ENCODE measurements at regions not wholly inside any gene's neighbourhood (a gene's known extent, or its start where the extent isn't known, plus 50 kb on each side); places are given as distances from the start of the nearest gene placed in this dataset.

DNA sequence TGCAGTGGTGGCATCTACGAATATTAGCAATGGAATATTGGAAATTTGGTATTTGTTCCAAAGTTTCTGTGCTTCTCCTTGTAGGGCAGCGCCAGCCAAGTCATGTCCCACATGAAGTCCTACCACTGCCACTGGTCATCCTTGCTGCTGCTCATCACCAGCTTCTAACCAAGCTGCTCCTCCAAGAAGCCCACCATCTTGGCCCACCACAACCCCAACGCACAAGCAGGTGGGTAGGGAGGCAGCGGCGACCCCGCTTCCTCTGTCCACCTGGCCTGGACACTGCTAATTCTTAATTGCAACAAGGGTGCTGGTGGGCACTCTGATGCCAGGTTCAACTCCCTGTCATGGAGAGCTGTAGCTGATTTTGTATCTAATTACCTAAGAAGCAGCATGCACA lies 291.2 kb upstream of the LYPLAL1 start:
- H3K9me3 ChIP-seq (ENCODE audit: control insufficient read depth, insufficient read depth, low read depth, low read length) = no peaks in the 10 kb centered on the region
- no peak overlapping the region for H3K9ac ChIP-seq (ENCODE audit: insufficient read depth, low read length)
- no peak for DNase-seq (ENCODE audit: low read depth in 2 of 2)
- no peaks in the 10 kb centered on the region for H3K4me1 ChIP-seq (ENCODE audit: control insufficient read depth, extremely low read depth, insufficient read depth, low read length)
- no peak overlapping the region for H3K27ac ChIP-seq (ENCODE audit: insufficient read depth, low read length)
- no peaks in the 10 kb centered on the region for H3K79me2 ChIP-seq (ENCODE audit: control insufficient read depth, insufficient read depth, low read length)
- H3K4me2 ChIP-seq (ENCODE audit: extremely low read depth, insufficient read depth, low read length) = no peak overlapping the region
- no peaks in the 10 kb centered on the region for H3K27me3 ChIP-seq (ENCODE audit: control insufficient read depth, insufficient read depth, low read length)
- H2AFZ ChIP-seq (ENCODE audit: low read length) = no peak overlapping the region
- H4K20me1 ChIP-seq (ENCODE audit: control insufficient read depth, extremely low read depth, insufficient read depth, low read length) = no peaks in the 10 kb centered on the region
- no peaks in the 10 kb centered on the region for H3K36me3 ChIP-seq (ENCODE audit: control insufficient read depth, insufficient read depth, low read length)
- TF ChIP-seq, protein P1, sequence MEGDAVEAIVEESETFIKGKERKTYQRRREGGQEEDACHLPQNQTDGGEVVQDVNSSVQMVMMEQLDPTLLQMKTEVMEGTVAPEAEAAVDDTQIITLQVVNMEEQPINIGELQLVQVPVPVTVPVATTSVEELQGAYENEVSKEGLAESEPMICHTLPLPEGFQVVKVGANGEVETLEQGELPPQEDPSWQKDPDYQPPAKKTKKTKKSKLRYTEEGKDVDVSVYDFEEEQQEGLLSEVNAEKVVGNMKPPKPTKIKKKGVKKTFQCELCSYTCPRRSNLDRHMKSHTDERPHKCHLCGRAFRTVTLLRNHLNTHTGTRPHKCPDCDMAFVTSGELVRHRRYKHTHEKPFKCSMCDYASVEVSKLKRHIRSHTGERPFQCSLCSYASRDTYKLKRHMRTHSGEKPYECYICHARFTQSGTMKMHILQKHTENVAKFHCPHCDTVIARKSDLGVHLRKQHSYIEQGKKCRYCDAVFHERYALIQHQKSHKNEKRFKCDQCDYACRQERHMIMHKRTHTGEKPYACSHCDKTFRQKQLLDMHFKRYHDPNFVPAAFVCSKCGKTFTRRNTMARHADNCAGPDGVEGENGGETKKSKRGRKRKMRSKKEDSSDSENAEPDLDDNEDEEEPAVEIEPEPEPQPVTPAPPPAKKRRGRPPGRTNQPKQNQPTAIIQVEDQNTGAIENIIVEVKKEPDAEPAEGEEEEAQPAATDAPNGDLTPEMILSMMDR (conservative IDR thresholded peaks at IDR 0.05 in 1 of 2, IDR thresholded peaks at IDR 0.05 in 1 of 2; ENCODE audit: low read depth in 1 of 2, low read length in 2 of 2) = no peak
- no peak for TF ChIP-seq EZH2 (IDR thresholded peaks at IDR 0.05; ENCODE audit: low read length, missing control alignments)
- no peak overlapping the region for H3K4me3 ChIP-seq (replicated peaks in 1 of 4; ENCODE audit: control extremely low read depth in 1 of 4, insufficient read depth in 1 of 4, low read depth in 3 of 4, low read length in 4 of 4)

DNA sequence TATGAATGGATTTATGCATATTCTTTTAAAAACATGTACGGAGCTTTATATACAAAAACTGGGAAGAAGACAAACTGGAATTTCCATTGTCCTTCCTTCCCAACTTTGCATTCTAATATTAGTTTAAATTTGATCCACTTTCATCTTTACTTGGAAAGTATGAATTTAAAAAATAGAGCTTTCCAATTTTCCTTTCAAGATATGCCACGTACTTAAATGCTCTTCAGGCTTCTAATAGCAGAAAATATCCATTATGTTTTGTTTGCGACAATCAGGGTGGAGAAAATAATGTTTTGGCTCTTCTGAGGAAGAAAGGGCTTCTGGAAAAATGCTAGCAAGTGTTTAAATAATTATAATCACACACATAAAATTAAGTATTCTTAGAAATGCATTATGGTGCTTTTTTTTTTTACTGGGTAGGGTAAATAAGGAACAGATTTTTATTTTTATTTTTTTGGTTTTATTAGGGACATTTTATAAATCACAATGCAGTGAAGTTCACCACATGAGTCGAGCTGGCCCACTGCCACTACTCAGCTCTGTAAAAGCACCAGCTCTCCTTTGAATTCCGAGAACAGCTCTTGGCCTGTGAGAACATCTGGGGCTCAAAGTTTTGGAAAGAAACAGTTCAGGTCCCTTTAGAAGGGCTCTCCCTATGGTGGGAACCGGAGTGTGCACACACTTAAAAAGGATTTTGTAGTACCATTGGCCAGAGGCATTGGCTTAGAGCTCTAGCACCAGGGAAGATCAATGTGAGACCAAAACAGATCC lies 287.4 kb upstream of the LYPLAL1 start:
- H3K27me3 ChIP-seq (ENCODE audit: control insufficient read depth, insufficient read depth, low read length) = no peaks in the 10 kb centered on the region
- no peak overlapping the region for H3K9ac ChIP-seq (ENCODE audit: insufficient read depth, low read length)
- no peaks in the 10 kb centered on the region for H3K9me3 ChIP-seq (ENCODE audit: control insufficient read depth, insufficient read depth, low read depth, low read length)
- no peaks in the 10 kb centered on the region for H3K79me2 ChIP-seq (ENCODE audit: control insufficient read depth, insufficient read depth, low read length)
- no peak overlapping the region for H2AFZ ChIP-seq (ENCODE audit: low read length)
- no peaks in the 10 kb centered on the region for H3K36me3 ChIP-seq (ENCODE audit: control insufficient read depth, insufficient read depth, low read length)
- no peaks in the 10 kb centered on the region for H4K20me1 ChIP-seq (ENCODE audit: control insufficient read depth, extremely low read depth, insufficient read depth, low read length)
- H3K4me1 ChIP-seq (ENCODE audit: control insufficient read depth, extremely low read depth, insufficient read depth, low read length) = no peaks in the 10 kb centered on the region
- TF ChIP-seq, protein P1 (conservative IDR thresholded peaks at IDR 0.05 in 1 of 2, IDR thresholded peaks at IDR 0.05 in 1 of 2; ENCODE audit: low read depth in 1 of 2, low read length in 2 of 2) = no peak
- peak; percentile 49 to 54 for DNase-seq (ENCODE audit: low read depth in 2 of 2)
- no peak overlapping the region for H3K27ac ChIP-seq (ENCODE audit: insufficient read depth, low read length)
- no peak overlapping the region for H3K4me3 ChIP-seq (replicated peaks in 1 of 4; ENCODE audit: control extremely low read depth in 1 of 4, insufficient read depth in 1 of 4, low read depth in 3 of 4, low read length in 4 of 4)
- no peak overlapping the region for H3K4me2 ChIP-seq (ENCODE audit: extremely low read depth, insufficient read depth, low read length)

DNA sequence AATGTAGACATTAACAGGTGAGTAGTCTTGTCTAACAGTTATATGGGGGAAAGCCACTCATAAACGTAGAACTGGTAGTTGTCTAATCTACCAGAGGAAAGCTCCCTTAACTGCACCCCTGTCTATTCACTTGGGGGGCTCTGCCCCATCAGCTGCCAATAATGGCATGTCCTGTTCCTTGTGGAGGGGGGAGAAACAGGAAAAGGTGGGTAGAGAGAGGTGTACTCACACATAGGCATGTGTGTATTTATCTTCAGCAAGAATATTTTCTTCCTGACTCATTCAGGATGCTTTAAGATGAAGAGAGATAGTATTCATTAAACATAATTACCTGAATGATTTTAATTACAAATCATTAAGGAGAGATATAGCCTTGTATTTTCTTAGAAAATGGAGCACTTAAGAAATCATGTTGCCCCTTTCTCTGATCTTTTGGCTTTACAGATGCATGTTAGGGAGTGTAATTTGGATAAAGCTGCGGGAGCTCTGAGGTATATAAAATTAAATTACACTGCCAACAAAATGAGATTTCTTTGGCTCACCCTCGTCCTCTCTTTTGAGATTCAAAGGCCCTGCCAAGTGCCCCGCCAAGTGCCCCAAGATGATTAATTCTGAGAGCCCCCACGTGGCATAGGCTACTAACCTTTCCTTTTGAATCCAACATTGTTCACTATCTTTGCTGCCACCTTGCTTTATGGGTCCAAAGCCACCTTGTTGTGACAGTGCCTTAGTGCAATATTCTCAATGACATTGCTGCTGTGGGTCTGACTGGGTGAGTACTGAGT lies 286.3 kb upstream of the LYPLAL1 start:
- Histone ChIP-seq H3K27me3 (ENCODE audit: control insufficient read depth, insufficient read depth, low read length) (no peaks in the 10 kb centered on the region), H3K4me2 (ENCODE audit: extremely low read depth, insufficient read depth, low read length) (no peak overlapping the region), H3K79me2 (ENCODE audit: control insufficient read depth, insufficient read depth, low read length) (no peaks in the 10 kb centered on the region), H3K9me3 (ENCODE audit: control insufficient read depth, insufficient read depth, low read depth, low read length) (no peaks in the 10 kb centered on the region), H4K20me1 (ENCODE audit: control insufficient read depth, extremely low read depth, insufficient read depth, low read length) (no peaks in the 10 kb centered on the region), H3K4me1 (ENCODE audit: control insufficient read depth, extremely low read depth, insufficient read depth, low read length) (no peaks in the 10 kb centered on the region), H3K27ac (ENCODE audit: insufficient read depth, low read length) (no peak overlapping the region), H3K36me3 (ENCODE audit: control insufficient read depth, insufficient read depth, low read length) (no peaks in the 10 kb centered on the region), H3K9ac (ENCODE audit: insufficient read depth, low read length) (no peak overlapping the region), H2AFZ (ENCODE audit: low read length) (no peak overlapping the region), H3K4me3 (replicated peaks in 1 of 4; ENCODE audit: control extremely low read depth in 1 of 4, insufficient read depth in 1 of 4, low read depth in 3 of 4, low read length in 4 of 4) (no peak overlapping the region)
- DNase-seq (ENCODE audit: low read depth in 2 of 2) = peak in 1 of 2 donors; percentile 39
- TF ChIP-seq, protein P1 (conservative IDR thresholded peaks at IDR 0.05 in 1 of 2, IDR thresholded peaks at IDR 0.05 in 1 of 2; ENCODE audit: low read depth in 1 of 2, low read length in 2 of 2) = no peak
- no peak for TF ChIP-seq EZH2 (IDR thresholded peaks at IDR 0.05; ENCODE audit: low read length, missing control alignments)
